Stomach (tissue), 8 donors: ENCODE measurements at regions not wholly inside any gene's neighbourhood (a gene's known extent, or its start where the extent isn't known, plus 50 kb on each side); places are given as distances from the start of the nearest gene placed in this dataset.

ENCODE experiments used
- DNase-seq, 2 donors: peaks; one replicate each; pipeline versions ENCODE4 v3.0.0 to v3.0.0-alpha.2; 2013 to 2019
- H3K27ac ChIP-seq, 5 donors: fragments of 200-600 bp in 4 of 5; sonication (generic) in 4 of 5; one replicate each; pipeline ENCODE4 v1.5.1; 2013 to 2019; ENCODE audit warnings: mild to moderate bottlenecking in 1 of 5, moderate library complexity in 1 of 5
- H3K27me3 ChIP-seq, 3 donors: fragments of 200-600 bp; sonication (generic); one replicate each; pipeline ENCODE4 v1.5.1; 2017 to 2019; ENCODE audit warnings: mixed run types in 1 of 3
- H3K36me3 ChIP-seq, 4 donors: fragments of 200-600 bp; sonication (generic); 1 replicate in 3 of 4; 2 replicates in 1 of 4; pipeline ENCODE4 v1.5.1; 2016 to 2019
- H3K4me1 ChIP-seq, 4 donors: fragments of 200-600 bp; sonication (generic); one replicate each; pipeline ENCODE4 v1.5.1; 2016 to 2019
- H3K4me3 ChIP-seq, 4 donors: fragments of 200-600 bp; sonication (generic) in 3 of 4; one replicate each; pipeline ENCODE4 v1.5.1; 2016 to 2019; ENCODE audit warnings: mild to moderate bottlenecking in 1 of 4
- H3K9me3 ChIP-seq, 4 donors: fragments of 200-600 bp; sonication (generic); one replicate each; pipeline ENCODE4 v1.5.1; 2016 to 2019
- CTCF ChIP-seq, 7 experiments: fragments of 450-650 bp in 4 of 7; fragments of 200-600 bp in 3 of 7; sonication (generic) in 3 of 7; IDR thresholded peaks; one replicate each; pipeline ENCODE4 v1.5.1; 2016 to 2019; ENCODE audit warnings: antibody characterized with exemption in 7 of 7, control low read depth in 2 of 7, mild to moderate bottlenecking in 1 of 7
- EP300 ChIP-seq: sonication (generic); formaldehyde crosslinking; IDR thresholded peaks from one replicate; pipeline ENCODE4 v1.6.1; 2017; ENCODE audit warnings: antibody characterized with exemption
- POLR2A ChIP-seq, 4 donors: fragments of 450-650 bp; IDR thresholded peaks; one replicate each; pipeline ENCODE4 v1.6.1; 2016; ENCODE audit warnings: antibody characterized with exemption in 4 of 4, control low read depth in 2 of 4, mild to moderate bottlenecking in 1 of 4, moderate library complexity in 1 of 4
- POLR2AphosphoS5 ChIP-seq, 3 donors: sonication (generic); formaldehyde crosslinking; IDR thresholded peaks; one replicate each; pipeline ENCODE4 v1.6.1; 2016; ENCODE audit warnings: antibody characterized with exemption in 3 of 3
- WGBS, 5 donors: extraction: QIAGEN DNeasy Blood & Tissue Kit in 3 of 5; methylation state at CpG; one replicate each; pipeline versions ENCODE4 v1.1.5 to v1.1.7; 2013 to 2018; 5-methylcytosine and 5-hydroxymethylcytosine counted together
- intact Hi-C: fragments of 100-400 bp; cut with DNase I; formaldehyde crosslinking; loops from one replicate; pipeline ENCODE4 v1.15.1; 2023; ENCODE audit warnings: low total_unique reads
- donor health status: healthy with polysubstance abuse.
- donor health status: Bipolar disorder and iron deficiency.
- donor health status: healthy.

- DNase-seq: no peak
- H3K4me3 ChIP-seq: no peak overlapping the region
- no peak for TF ChIP-seq CTCF (IDR thresholded peaks at IDR 0.05)
- TF ChIP-seq POLR2AphosphoS5 (IDR thresholded peaks at IDR 0.05): no peak
- no peak for TF ChIP-seq POLR2A (IDR thresholded peaks at IDR 0.05)
- no peak for TF ChIP-seq EP300
- intact Hi-C loops: no loop called here
- no peaks in the 10 kb centered on the region for H3K27me3 ChIP-seq
- no peak overlapping the region for H3K27ac ChIP-seq
- no peaks in the 10 kb centered on the region for H3K9me3 ChIP-seq
- no peaks in the 10 kb centered on the region for H3K36me3 ChIP-seq
- 81 to 91% (median 89%) methylated on average over 9 of the region's 9 CpGs for WGBS, 5 donors
- H3K4me1 ChIP-seq: no peaks in the 10 kb centered on the region
These were observed 344.0 kb downstream of the BCL11B start for GRCh38 chr14:98927986-98928385.

- no peak overlapping the region for H3K27ac ChIP-seq
- no peaks in the 10 kb centered on the region for H3K9me3 ChIP-seq
- DNase-seq: no peak
- no peaks in the 10 kb centered on the region for H3K27me3 ChIP-seq
- TF ChIP-seq EP300: no peak
- no peak for TF ChIP-seq POLR2AphosphoS5 (IDR thresholded peaks at IDR 0.05)
- no peak for TF ChIP-seq POLR2A (IDR thresholded peaks at IDR 0.05)
- no peak for TF ChIP-seq CTCF (IDR thresholded peaks at IDR 0.05)
- H3K36me3 ChIP-seq: no peaks in the 10 kb centered on the region
- H3K4me3 ChIP-seq: no peak overlapping the region
- WGBS, 5 donors: 81 to 86% (median 85%) methylated on average over 8 of the region's 8 CpGs
- intact Hi-C loops: no loop called here
- H3K4me1 ChIP-seq: no peaks in the 10 kb centered on the region
These were observed 343.6 kb downstream of the BCL11B start for GRCh38 chr14:98928418-98928817.

- H3K4me3 ChIP-seq: no peak overlapping the region
- no peaks in the 10 kb centered on the region for H3K4me1 ChIP-seq
- TF ChIP-seq POLR2A (IDR thresholded peaks at IDR 0.05) (no peak), EP300 (no peak), POLR2AphosphoS5 (IDR thresholded peaks at IDR 0.05) (no peak), CTCF (IDR thresholded peaks at IDR 0.05) (no peak)
- H3K9me3 ChIP-seq: no peaks in the 10 kb centered on the region
- peak overlapping the region in 1 of 5 donors; percentile 35 for H3K27ac ChIP-seq
- intact Hi-C loops: no loop called here
- H3K27me3 ChIP-seq: no peaks in the 10 kb centered on the region
- no peak for DNase-seq
- no peaks in the 10 kb centered on the region for H3K36me3 ChIP-seq
These were observed 340.9 kb downstream of the BCL11B start for GRCh38 chr14:98931126-98931525.

- H3K27me3 ChIP-seq: peaks cover 0 to 7% (median 0%) of the 10 kb centered on the region in 3 donors
- H3K4me3 ChIP-seq: no peak overlapping the region
- H3K9me3 ChIP-seq: no peaks in the 10 kb centered on the region
- H3K27ac ChIP-seq: peak overlapping the region in 1 of 5 donors; percentile 35
- H3K4me1 ChIP-seq: no peaks in the 10 kb centered on the region
- H3K36me3 ChIP-seq: no peaks in the 10 kb centered on the region
- intact Hi-C loops: no loop called here
- TF ChIP-seq EP300 (no peak), CTCF (IDR thresholded peaks at IDR 0.05) (no peak)
- peak; percentile 36 to 53 for DNase-seq
- 71 to 86% (median 81%) methylated on average over 8 of the region's 8 CpGs for WGBS, 5 donors
These were observed 340.1 kb downstream of the BCL11B start for GRCh38 chr14:98931911-98932310.
